Endodermal cell (in vitro differentiated cells): ENCODE measurements at regions not wholly inside any gene's neighbourhood (a gene's known extent, or its start where the extent isn't known, plus 50 kb on each side); places are given as distances from the start of the nearest gene placed in this dataset.

Experiments
- DNase-seq: peaks from one replicate; pipeline ENCODE4 v3.0.0-alpha.2; 2017
- H3K27ac ChIP-seq: 2 replicates; pipeline ENCODE4 v1.5.1; 2013; ENCODE audit warnings: mild to moderate bottlenecking, low read depth, low read length, moderate library complexity
- H3K27me3 ChIP-seq: 2 replicates; pipeline ENCODE4 v1.6.1; 2013; ENCODE audit warnings: mild to moderate bottlenecking, low read length, moderate library complexity; ENCODE audit not compliant: insufficient read depth, control insufficient read depth, poor library complexity, severe bottlenecking
- H3K36me3 ChIP-seq: 2 replicates; pipeline ENCODE4 v1.7.0; 2013; ENCODE audit warnings: mild to moderate bottlenecking, low read length, moderate library complexity; ENCODE audit not compliant: control insufficient read depth, insufficient read depth
- H3K4me1 ChIP-seq: one replicate; pipeline ENCODE4 v1.7.0; 2013; ENCODE audit warnings: low read length; ENCODE audit not compliant: control insufficient read depth, insufficient read depth
- H3K4me3 ChIP-seq: 2 replicates; pipeline ENCODE4 v1.5.1; 2013; ENCODE audit warnings: mild to moderate bottlenecking, low read length, moderate library complexity
- H3K9ac ChIP-seq: 2 replicates; pipeline ENCODE4 v1.6.1; 2013; ENCODE audit warnings: mild to moderate bottlenecking, low read length, moderate library complexity; ENCODE audit not compliant: poor library complexity, severe bottlenecking; ENCODE audit errors: extremely low read depth
- H3K9me3 ChIP-seq: 2 replicates; pipeline ENCODE4 v1.6.1; 2013; ENCODE audit warnings: mild to moderate bottlenecking, low read length, moderate library complexity; ENCODE audit not compliant: control insufficient read depth
- H3K27ac Mint-ChIP-seq: 2 replicates; pipeline ENCODE4 v1.8.0; 2020; ENCODE audit warnings: mixed read lengths
- H3K27me3 Mint-ChIP-seq: 2 replicates; pipeline ENCODE4 v1.8.0; 2021; ENCODE audit warnings: mild to moderate bottlenecking, mixed read lengths; ENCODE audit not compliant: insufficient read depth
- H3K36me3 Mint-ChIP-seq: 2 replicates; pipeline ENCODE4 v1.8.0; 2020; ENCODE audit warnings: low read depth, mixed read lengths
- H3K4me1 Mint-ChIP-seq: 2 replicates; pipeline ENCODE4 v1.8.0; 2020; ENCODE audit warnings: mixed read lengths
- H3K4me3 Mint-ChIP-seq: 2 replicates; pipeline ENCODE4 v1.8.0; 2020; ENCODE audit warnings: mild to moderate bottlenecking, moderate library complexity, mixed read lengths
- H3K9me3 Mint-ChIP-seq: 2 replicates; pipeline ENCODE4 v1.8.0; 2020; ENCODE audit warnings: mild to moderate bottlenecking, mixed read lengths
- CTCF ChIP-seq: fragments of 200-600 bp; sonication (generic); conservative IDR thresholded peaks from 2 replicates; pipeline ENCODE4 v1.5.0; 2021; ENCODE audit warnings: antibody characterized with exemption, mild to moderate bottlenecking
- WGBS, 2 experiments: methylation state at CpG; one replicate each; pipeline versions ENCODE4 v1.1.5 to v1.1.7; 2013; ENCODE audit warnings: missing lambda C conversion rate in 2 of 2, mixed read lengths in 1 of 2; ENCODE audit not compliant: insufficient coverage in 1 of 2, insufficient read length in 1 of 2; 5-methylcytosine and 5-hydroxymethylcytosine counted together

- H3K4me3 ChIP-seq, result no peak overlapping the region
- H3K9me3 Mint-ChIP-seq, result peaks cover 21% of the 10 kb centered on the region
Measured at GRCh38 chr5:136590581-136590980, 225.2 kb upstream of the TRPC7 start.

DNA sequence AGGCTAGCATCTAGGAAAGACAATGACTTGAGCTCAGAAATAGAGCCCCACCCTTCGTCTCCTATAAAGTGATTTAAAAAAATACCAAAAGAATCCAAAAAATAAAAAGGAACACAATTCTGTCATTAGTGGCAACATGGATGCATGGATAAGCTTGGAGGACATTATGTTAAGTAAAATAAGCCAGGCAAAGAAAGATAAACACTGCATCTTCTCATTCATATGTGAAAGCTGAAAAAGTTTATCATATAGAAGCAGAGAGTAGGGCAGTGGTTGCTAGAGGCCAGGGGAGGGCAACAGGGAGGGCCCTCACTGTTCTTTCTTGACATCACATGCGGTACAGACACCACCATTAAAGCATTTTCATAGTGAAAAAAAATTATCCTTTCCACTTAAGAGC lies 220.9 kb upstream of the TRPC7 start:
- H3K27me3 Mint-ChIP-seq, result no peaks in the 10 kb centered on the region
- H3K4me3 Mint-ChIP-seq, result no peak overlapping the region
- Histone ChIP-seq H3K9ac (no peak overlapping the region), H3K27ac (no peak overlapping the region), H3K4me3 (no peak overlapping the region), H3K9me3 (no peaks in the 10 kb centered on the region), H3K4me1 (no peaks in the 10 kb centered on the region), H3K27me3 (no peaks in the 10 kb centered on the region), H3K36me3 (no peaks in the 10 kb centered on the region)
- no peak overlapping the region for H3K27ac Mint-ChIP-seq
- WGBS, 2 experiments, result 80 to 88% methylated on average over 1 to 2 of the region's 2 CpGs
- peaks cover 2% of the 10 kb centered on the region for H3K4me1 Mint-ChIP-seq
- peaks cover 4% of the 10 kb centered on the region for H3K36me3 Mint-ChIP-seq
- H3K9me3 Mint-ChIP-seq, result peaks cover 8% of the 10 kb centered on the region
- no peak for DNase-seq
- TF ChIP-seq CTCF, result no peak

More at GRCh38 chr5:136590581-136590980, 225.2 kb upstream of the TRPC7 start:
- Mint-ChIP-seq H3K36me3 (peaks cover 7% of the 10 kb centered on the region), H3K4me3 (no peak overlapping the region), H3K27me3 (no peaks in the 10 kb centered on the region), H3K27ac (no peak overlapping the region), H3K4me1 (peaks cover 2% of the 10 kb centered on the region)
- Histone ChIP-seq H3K27me3 (no peaks in the 10 kb centered on the region), H3K9me3 (no peaks in the 10 kb centered on the region), H3K27ac (no peak overlapping the region), H3K9ac (no peak overlapping the region), H3K4me1 (no peaks in the 10 kb centered on the region), H3K36me3 (no peaks in the 10 kb centered on the region)
- DNase-seq, result no peak
- WGBS, 2 experiments, result 75 to 100% methylated on average over 1 of the region's 1 CpG
- TF ChIP-seq CTCF, result no peak

DNA sequence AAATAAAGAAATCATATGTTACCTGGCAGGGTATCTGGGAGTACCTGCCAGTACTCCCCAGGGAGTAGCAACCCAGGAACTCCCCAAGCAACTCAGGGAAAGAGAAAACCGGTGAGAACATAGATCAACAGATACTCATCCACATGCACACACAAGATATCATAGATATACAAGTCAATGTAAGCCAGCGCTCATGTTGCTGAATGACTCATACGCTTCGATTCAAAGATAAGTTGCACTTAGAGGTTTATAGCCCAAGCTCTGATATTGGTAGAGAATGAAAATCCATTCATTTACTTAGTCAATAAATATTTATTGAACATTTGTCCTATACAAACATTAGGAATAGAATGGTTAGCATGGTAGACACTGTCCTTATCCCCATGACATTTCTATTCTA lies 219.1 kb upstream of the TRPC7 start:
- H3K36me3 Mint-ChIP-seq, result no peaks in the 10 kb centered on the region
- Histone ChIP-seq H3K27me3 (no peaks in the 10 kb centered on the region), H3K9ac (no peak overlapping the region), H3K27ac (no peak overlapping the region), H3K4me1 (no peaks in the 10 kb centered on the region), H3K9me3 (no peaks in the 10 kb centered on the region), H3K36me3 (no peaks in the 10 kb centered on the region), H3K4me3 (no peak overlapping the region)
- 90% methylated on average over 4 of the region's 4 CpGs; no CpG with 5 or more reads in 1 of the 2 experiments for WGBS, 2 experiments
- no peaks in the 10 kb centered on the region for H3K27me3 Mint-ChIP-seq
- peaks cover 2% of the 10 kb centered on the region for H3K9me3 Mint-ChIP-seq
- no peak overlapping the region for H3K27ac Mint-ChIP-seq
- peaks cover 2% of the 10 kb centered on the region for H3K4me1 Mint-ChIP-seq
- H3K4me3 Mint-ChIP-seq, result no peak overlapping the region
- DNase-seq, result no peak
- no peak for TF ChIP-seq CTCF
